ENCODE measurements at regions not wholly inside any gene's neighbourhood (a gene's known extent, or its start where the extent isn't known, plus 50 kb on each side); places are given as distances from the start of the nearest gene placed in this dataset.
"Not testable (repeated sequence)": the region's sequence is repeated elsewhere in the genome, so short reads cannot be mapped to it uniquely, and the experiment has no call there.

DNA sequence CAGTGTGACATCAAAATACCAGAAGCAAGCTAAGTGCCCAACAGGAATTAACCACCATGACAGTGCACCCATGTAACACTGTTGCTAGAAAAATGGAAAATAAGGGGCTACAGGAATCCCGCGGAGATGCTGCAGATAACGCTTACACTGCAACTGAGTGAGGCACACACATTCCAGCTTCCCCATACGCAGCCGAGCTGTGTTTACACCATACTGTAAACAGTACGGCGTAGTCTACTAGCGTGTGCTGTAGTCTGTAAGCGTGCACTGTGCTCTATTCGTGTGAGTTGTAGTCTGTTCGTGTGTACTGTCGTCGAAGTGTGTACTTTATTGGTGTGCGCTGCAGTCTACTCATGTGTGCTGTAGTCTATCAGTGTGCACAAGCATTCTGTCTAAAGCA, 5372.2 kb upstream of the TPTE start:
- TF ChIP-seq POLR2A, POLR2AphosphoS5 (IDR thresholded peaks at IDR 0.05): not testable (repeated sequence)
- TF ChIP-seq, protein P1, sequence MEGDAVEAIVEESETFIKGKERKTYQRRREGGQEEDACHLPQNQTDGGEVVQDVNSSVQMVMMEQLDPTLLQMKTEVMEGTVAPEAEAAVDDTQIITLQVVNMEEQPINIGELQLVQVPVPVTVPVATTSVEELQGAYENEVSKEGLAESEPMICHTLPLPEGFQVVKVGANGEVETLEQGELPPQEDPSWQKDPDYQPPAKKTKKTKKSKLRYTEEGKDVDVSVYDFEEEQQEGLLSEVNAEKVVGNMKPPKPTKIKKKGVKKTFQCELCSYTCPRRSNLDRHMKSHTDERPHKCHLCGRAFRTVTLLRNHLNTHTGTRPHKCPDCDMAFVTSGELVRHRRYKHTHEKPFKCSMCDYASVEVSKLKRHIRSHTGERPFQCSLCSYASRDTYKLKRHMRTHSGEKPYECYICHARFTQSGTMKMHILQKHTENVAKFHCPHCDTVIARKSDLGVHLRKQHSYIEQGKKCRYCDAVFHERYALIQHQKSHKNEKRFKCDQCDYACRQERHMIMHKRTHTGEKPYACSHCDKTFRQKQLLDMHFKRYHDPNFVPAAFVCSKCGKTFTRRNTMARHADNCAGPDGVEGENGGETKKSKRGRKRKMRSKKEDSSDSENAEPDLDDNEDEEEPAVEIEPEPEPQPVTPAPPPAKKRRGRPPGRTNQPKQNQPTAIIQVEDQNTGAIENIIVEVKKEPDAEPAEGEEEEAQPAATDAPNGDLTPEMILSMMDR (IDR thresholded peaks at IDR 0.05) = not testable (repeated sequence)
